WI38 (cell line): ENCODE measurements at regions not wholly inside any gene's neighbourhood (a gene's known extent, or its start where the extent isn't known, plus 50 kb on each side); places are given as distances from the start of the nearest gene placed in this dataset.
"Not testable (repeated sequence)": the region's sequence is repeated elsewhere in the genome, so short reads cannot be mapped to it uniquely, and the experiment has no call there.

Source experiments
- H3K4me3 ChIP-seq: 2 replicates; pipeline ENCODE4 v1.5.1; 2011; ENCODE audit warnings: low read depth, mild to moderate bottlenecking, control low read depth, low read length
- CTCF ChIP-seq: IDR thresholded peaks from 2 replicates; pipeline ENCODE4 v1.5.1; 2012; ENCODE audit warnings: low read depth, mild to moderate bottlenecking, control low read depth, low read length

- H3K4me3 ChIP-seq = no peak overlapping the region
- TF ChIP-seq CTCF = no peak
Observed at GRCh38 chr10:90993340-90993739, 72.5 kb upstream of the ANKRD1 start.

- H3K4me3 ChIP-seq = no peak overlapping the region
- no peak for TF ChIP-seq CTCF
Observed at GRCh38 chr10:90997670-90998069, 76.8 kb upstream of the ANKRD1 start.

- TF ChIP-seq CTCF = no peak
- no peak overlapping the region for H3K4me3 ChIP-seq
Observed at GRCh38 chr10:90998733-90999511, 78.0 kb upstream of the ANKRD1 start.

- no peak overlapping the region for H3K4me3 ChIP-seq
- no peak for TF ChIP-seq CTCF
Observed at GRCh38 chr10:90999512-91000172, 78.8 kb upstream of the ANKRD1 start.

GRCh38 chr10:91000470-91000869, 79.6 kb upstream of the ANKRD1 start:
- no peak overlapping the region for H3K4me3 ChIP-seq
- no peak for TF ChIP-seq CTCF

GRCh38 chr10:91000985-91001384, 80.1 kb upstream of the ANKRD1 start:
- no peak overlapping the region for H3K4me3 ChIP-seq
- TF ChIP-seq CTCF = no peak

GRCh38 chr10:91002656-91003055, 81.8 kb upstream of the ANKRD1 start:
- H3K4me3 ChIP-seq = no peak overlapping the region
- no peak for TF ChIP-seq CTCF

GRCh38 chr10:91003379-91003778, 82.5 kb upstream of the ANKRD1 start:
- not testable (repeated sequence) for H3K4me3 ChIP-seq

- not testable (repeated sequence) for H3K4me3 ChIP-seq
Observed at GRCh38 chr10:91005276-91005675, 84.4 kb upstream of the ANKRD1 start.
